ENCODE measurements at regions not wholly inside any gene's neighbourhood (a gene's known extent, or its start where the extent isn't known, plus 50 kb on each side); places are given as distances from the start of the nearest gene placed in this dataset.

DNA sequence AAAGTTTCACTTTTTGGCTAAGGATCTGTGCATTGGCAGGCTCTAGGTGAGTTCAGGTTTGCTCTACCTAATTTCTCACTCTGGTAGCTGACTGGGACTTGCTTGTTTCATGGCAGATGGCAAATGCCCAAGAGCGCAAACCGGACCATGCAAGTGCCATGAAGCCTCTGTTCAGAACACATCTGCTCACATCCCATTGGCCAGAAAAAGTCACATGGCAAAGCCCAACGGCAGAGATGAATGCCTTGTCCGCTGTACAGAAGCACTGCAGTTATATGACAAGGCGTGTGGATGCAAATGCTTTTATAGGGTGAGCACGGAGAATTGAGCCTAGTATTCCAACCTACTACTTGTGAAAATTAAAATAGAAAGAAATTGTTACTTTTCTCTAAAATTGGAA is 202.2 kb upstream of the HMGA2 start:
- ChIA-PET POLR2A (no interaction called here), CTCF (no interaction called here)
- in situ Hi-C loops (cut with HindIII; ENCODE audit: low pct_unique_long_range_greater_than_20kb, low sequenced_read_pairs): no loop called here

DNA sequence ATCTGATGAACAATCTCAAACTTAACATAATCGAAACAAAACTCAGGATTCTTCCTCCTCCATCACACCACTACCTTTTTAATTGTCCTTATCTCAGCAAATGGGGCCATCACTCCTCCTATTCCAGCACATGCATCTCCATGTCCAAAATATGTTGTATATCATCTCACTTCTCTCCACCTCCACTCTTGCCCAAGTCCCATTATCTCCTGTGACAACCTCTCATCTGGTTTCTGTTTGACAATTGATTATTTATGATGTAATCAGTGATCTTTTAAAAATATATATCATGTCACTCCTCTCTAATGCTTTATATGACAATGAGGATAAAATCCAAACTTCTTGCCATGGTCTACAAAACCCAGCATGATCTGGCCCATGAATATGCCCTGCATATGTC is 200.8 kb upstream of the HMGA2 start:
- no peak for ATAC-seq
- in situ Hi-C loops (cut with HindIII; ENCODE audit: low pct_unique_long_range_greater_than_20kb, low sequenced_read_pairs): no loop called here
- intact Hi-C loops (cut with micrococcal nuclease; ENCODE audit: unreplicated experiment): no loop called here
- H3K27me3 ChIP-seq (ENCODE audit: control insufficient read depth, insufficient read depth, low read length): no peaks in the 10 kb centered on the region
- no peak for DNase-seq (ENCODE audit: low read depth, low spot score)
- ChIA-PET POLR2A (no interaction called here), CTCF (no interaction called here)
- H3K4me3 ChIP-seq (ENCODE audit: low read depth in 2 of 2, low read length in 2 of 2): no peak overlapping the region
- no peaks in the 10 kb centered on the region for H3K36me3 ChIP-seq (ENCODE audit: control insufficient read depth, insufficient read depth, low read length)
- no peak overlapping the region for H3K27ac ChIP-seq (ENCODE audit: low read length)
- peaks cover 11% of the 10 kb centered on the region; the same call in 1 of the 2 replicates for H3K9me3 ChIP-seq (ENCODE audit: control insufficient read depth, insufficient read depth, low read depth, low read length)
- no peaks in the 10 kb centered on the region for H3K4me1 ChIP-seq (ENCODE audit: control insufficient read depth, insufficient read depth, low read length)
- TF ChIP-seq POLR2AphosphoS5 (IDR thresholded peaks at IDR 0.05; ENCODE audit: low read depth, low read length): no peak
- no peak for TF ChIP-seq TCF7L2 (IDR thresholded peaks at IDR 0.05; ENCODE audit: low read depth, low read length)
- no peak for TF ChIP-seq SIN3A (IDR thresholded peaks at IDR 0.05; ENCODE audit: borderline replicate concordance, insufficient read depth, low read depth, low read length)
- TF ChIP-seq, protein P1, sequence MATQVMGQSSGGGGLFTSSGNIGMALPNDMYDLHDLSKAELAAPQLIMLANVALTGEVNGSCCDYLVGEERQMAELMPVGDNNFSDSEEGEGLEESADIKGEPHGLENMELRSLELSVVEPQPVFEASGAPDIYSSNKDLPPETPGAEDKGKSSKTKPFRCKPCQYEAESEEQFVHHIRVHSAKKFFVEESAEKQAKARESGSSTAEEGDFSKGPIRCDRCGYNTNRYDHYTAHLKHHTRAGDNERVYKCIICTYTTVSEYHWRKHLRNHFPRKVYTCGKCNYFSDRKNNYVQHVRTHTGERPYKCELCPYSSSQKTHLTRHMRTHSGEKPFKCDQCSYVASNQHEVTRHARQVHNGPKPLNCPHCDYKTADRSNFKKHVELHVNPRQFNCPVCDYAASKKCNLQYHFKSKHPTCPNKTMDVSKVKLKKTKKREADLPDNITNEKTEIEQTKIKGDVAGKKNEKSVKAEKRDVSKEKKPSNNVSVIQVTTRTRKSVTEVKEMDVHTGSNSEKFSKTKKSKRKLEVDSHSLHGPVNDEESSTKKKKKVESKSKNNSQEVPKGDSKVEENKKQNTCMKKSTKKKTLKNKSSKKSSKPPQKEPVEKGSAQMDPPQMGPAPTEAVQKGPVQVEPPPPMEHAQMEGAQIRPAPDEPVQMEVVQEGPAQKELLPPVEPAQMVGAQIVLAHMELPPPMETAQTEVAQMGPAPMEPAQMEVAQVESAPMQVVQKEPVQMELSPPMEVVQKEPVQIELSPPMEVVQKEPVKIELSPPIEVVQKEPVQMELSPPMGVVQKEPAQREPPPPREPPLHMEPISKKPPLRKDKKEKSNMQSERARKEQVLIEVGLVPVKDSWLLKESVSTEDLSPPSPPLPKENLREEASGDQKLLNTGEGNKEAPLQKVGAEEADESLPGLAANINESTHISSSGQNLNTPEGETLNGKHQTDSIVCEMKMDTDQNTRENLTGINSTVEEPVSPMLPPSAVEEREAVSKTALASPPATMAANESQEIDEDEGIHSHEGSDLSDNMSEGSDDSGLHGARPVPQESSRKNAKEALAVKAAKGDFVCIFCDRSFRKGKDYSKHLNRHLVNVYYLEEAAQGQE (IDR thresholded peaks at IDR 0.05; ENCODE audit: insufficient read depth in 1 of 2, low read depth in 2 of 2, low read length in 1 of 2): no peak
- TF ChIP-seq, protein P2, sequence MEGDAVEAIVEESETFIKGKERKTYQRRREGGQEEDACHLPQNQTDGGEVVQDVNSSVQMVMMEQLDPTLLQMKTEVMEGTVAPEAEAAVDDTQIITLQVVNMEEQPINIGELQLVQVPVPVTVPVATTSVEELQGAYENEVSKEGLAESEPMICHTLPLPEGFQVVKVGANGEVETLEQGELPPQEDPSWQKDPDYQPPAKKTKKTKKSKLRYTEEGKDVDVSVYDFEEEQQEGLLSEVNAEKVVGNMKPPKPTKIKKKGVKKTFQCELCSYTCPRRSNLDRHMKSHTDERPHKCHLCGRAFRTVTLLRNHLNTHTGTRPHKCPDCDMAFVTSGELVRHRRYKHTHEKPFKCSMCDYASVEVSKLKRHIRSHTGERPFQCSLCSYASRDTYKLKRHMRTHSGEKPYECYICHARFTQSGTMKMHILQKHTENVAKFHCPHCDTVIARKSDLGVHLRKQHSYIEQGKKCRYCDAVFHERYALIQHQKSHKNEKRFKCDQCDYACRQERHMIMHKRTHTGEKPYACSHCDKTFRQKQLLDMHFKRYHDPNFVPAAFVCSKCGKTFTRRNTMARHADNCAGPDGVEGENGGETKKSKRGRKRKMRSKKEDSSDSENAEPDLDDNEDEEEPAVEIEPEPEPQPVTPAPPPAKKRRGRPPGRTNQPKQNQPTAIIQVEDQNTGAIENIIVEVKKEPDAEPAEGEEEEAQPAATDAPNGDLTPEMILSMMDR (IDR thresholded peaks at IDR 0.05): no peak
- BruUV-seq (replicated peaks): no TSS peak

More for the DNA sequence above, 202.2 kb upstream of the HMGA2 start:
- TF ChIP-seq POLR2AphosphoS5 (IDR thresholded peaks at IDR 0.05; ENCODE audit: low read depth, low read length) (no peak), SIN3A (IDR thresholded peaks at IDR 0.05; ENCODE audit: borderline replicate concordance, insufficient read depth, low read depth, low read length) (no peak), TCF7L2 (IDR thresholded peaks at IDR 0.05; ENCODE audit: low read depth, low read length) (no peak)
- TF ChIP-seq, protein P2 (IDR thresholded peaks at IDR 0.05): no peak
- TF ChIP-seq, protein P1 (IDR thresholded peaks at IDR 0.05; ENCODE audit: insufficient read depth in 1 of 2, low read depth in 2 of 2, low read length in 1 of 2): no peak
- no peak overlapping the region for H3K4me3 ChIP-seq (ENCODE audit: low read depth in 2 of 2, low read length in 2 of 2)
- no peak overlapping the region for H3K27ac ChIP-seq (ENCODE audit: low read length)
- H3K27me3 ChIP-seq (ENCODE audit: control insufficient read depth, insufficient read depth, low read length): no peaks in the 10 kb centered on the region
- BruUV-seq (replicated peaks): no TSS peak
- intact Hi-C loops (cut with micrococcal nuclease; ENCODE audit: unreplicated experiment): no loop called here
- DNase-seq (ENCODE audit: low read depth, low spot score) (no peak), ATAC-seq (no peak)
- H3K9me3 ChIP-seq (ENCODE audit: control insufficient read depth, insufficient read depth, low read depth, low read length): peaks cover 11% of the 10 kb centered on the region; the same call in 1 of the 2 replicates
- no peaks in the 10 kb centered on the region for H3K36me3 ChIP-seq (ENCODE audit: control insufficient read depth, insufficient read depth, low read length)
- H3K4me1 ChIP-seq (ENCODE audit: control insufficient read depth, insufficient read depth, low read length): no peaks in the 10 kb centered on the region

All from Panc1 (cell line).